ENCODE measurements at regions not wholly inside any gene's neighbourhood (a gene's known extent, or its start where the extent isn't known, plus 50 kb on each side); places are given as distances from the start of the nearest gene placed in this dataset.
"Not testable (repeated sequence)": the region's sequence is repeated elsewhere in the genome, so short reads cannot be mapped to it uniquely, and the experiment has no call there.

DNA sequence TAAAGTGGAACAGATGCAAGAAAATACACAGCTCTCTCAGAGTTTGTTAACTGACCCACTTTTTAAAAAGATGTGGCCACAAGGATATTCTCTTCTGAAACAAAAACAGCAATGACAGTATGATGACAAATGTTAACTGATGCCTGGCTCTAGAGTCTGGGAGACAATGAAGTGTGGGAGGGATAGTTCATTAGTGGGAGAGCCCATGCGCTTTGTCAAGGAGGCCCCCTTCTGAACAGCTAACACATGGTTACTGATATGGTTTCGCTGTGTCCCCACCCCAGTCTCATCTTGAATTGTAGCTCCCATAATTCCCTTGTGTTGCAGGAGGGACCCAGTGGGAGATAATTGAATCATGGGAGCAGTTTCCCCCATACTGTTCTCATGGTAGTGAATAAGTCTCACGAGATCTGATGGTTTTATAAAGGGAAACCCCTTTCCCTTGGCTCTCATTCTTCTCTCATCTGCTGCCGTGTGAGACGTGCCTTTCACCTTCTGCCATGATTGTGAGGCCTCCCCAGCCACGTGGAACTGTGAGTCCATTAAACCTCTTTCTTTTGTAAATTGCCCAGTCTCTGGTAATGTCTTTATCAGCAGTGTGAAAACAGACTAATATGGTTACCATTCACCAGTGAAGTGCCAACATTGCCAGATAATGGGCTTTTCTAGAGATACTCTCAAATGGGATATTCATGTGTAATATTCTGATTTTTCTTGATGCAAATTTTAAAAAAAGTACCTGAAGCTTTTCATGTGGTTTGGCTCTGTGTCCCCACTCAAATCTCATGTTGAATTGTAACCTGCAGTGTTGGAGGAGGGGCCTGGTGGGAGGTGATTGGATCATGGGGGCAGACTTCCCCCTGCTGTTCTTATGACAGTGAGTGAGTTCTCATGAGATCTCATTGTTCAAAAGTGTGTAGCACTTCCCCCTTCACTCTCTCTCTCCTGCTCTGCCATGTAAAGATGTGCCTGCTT is 435.8 kb downstream of the SHISA9 start:
- in situ Hi-C loops (cut with MboI; ENCODE audit: low sequenced_read_pairs), result not testable (repeated sequence)

DNA sequence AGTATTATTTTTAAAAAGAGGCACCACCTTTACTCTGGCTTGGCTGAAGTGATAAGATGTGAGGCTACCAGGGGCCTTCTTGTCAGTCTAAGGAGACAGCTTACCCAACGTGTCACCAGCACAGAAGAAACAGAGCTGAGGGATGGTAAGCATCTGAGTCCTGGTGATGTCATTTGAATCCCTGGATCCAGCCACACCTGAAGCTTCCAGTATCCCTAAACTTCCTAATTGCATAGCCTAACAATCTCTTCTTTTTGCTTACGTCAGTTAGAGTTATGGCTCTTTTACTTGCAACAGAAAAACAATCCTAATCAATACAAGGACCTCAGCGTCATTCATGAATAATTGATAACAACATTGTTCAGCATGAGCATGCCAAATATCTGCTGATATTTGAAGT is 436.6 kb downstream of the SHISA9 start:
- in situ Hi-C loops (cut with MboI; ENCODE audit: low sequenced_read_pairs), result no loop called here

DNA sequence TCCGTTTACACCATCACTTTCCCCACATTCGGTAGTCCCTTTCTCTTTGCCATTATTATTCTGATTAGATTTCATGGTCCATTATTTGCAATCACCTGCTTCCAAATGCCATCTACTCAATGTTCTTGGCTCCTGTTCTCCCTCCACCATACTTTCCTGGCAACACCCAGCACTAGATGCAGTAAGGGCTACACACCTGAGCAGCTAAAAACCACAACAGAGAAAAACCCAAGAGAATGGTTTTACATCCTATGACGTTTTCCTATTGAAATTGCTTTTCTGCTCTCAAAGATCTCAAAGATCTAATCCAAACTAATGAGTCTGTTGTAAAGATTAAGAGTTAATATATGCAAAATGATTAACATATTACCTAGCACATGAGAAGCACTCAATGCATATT is 441.3 kb downstream of the SHISA9 start:
- in situ Hi-C loops (cut with MboI; ENCODE audit: low sequenced_read_pairs), result no loop called here

DNA sequence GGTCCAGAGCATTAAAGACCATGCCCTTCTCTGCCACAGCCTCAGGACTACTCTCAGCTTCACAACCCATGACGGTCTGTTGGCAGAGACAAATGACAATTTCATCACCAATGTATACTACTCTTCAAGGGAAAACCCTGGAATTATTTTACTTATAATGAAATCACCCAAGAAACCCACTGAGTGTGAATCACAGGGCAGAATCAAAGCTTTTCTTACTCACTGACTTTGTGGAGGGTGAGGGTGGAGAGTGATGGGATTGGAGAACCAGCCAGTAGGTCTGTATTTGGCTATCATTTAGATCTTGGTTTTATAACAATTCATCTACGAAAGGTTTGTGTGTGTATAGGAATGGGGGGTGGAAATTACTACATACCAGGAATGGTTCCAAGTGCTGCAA is 442.6 kb downstream of the SHISA9 start:
- in situ Hi-C loops (cut with MboI; ENCODE audit: low sequenced_read_pairs), result no loop called here

DNA sequence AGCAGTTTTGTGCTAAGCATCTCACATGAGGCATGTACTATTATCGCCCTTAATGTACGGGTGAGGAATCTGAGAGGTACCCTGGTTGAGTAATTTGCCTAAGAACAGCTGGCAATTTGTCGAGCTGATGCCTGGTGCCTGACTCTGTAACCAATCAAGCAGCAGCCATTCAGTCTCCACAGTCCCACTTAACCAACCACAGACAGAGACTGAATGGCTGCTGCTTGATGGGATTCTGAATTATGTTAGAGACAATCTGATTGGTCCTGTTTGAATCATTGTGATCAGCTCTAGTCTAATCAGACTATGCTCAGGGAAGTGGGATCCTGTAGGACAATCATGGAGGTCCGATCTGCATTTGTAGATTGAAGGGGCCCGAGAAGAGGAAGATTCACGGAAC is 447.0 kb downstream of the SHISA9 start:
- in situ Hi-C loops (cut with MboI; ENCODE audit: low sequenced_read_pairs), result no loop called here

DNA sequence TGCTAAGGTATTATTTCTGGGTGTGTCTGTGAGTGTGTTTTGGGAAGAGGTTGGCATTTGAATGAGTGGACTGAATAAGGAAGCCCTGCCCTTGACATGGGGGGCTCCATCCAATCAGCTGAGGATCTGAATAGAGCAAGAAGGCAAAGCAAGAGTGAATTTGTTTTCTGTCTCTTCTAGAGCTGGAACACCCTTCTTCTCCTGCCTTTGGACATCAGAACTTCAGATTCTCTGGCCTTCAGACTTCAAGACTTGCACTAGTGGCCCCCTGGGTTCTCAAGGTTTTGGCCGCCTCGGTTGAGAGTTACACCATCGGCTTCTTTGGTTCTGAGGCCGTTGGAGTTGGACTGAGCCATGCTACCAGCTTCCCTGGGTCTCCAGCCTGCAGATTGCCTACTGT is 448.6 kb downstream of the SHISA9 start:
- in situ Hi-C loops (cut with MboI; ENCODE audit: low sequenced_read_pairs), result no loop called here

DNA sequence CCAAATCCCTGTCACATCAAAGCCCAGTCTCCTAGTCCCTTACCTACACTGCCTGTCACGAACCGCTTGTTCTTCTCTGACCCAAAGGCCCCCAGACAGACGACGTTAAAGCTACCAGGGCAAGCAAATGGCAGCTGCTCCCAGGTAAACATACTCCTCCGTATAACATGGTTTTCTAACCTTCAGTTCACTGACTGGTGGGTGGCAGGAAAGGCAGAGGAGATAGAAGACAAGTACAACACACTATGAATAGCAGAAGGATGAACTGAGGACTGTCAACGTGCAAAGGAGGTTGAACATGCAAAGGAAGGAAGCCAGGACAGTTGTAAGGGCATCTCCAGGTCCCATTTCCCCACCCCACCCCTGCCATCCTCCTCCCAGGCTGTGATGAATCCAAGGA is 449.8 kb downstream of the SHISA9 start:
- in situ Hi-C loops (cut with MboI; ENCODE audit: low sequenced_read_pairs), result no loop called here

DNA sequence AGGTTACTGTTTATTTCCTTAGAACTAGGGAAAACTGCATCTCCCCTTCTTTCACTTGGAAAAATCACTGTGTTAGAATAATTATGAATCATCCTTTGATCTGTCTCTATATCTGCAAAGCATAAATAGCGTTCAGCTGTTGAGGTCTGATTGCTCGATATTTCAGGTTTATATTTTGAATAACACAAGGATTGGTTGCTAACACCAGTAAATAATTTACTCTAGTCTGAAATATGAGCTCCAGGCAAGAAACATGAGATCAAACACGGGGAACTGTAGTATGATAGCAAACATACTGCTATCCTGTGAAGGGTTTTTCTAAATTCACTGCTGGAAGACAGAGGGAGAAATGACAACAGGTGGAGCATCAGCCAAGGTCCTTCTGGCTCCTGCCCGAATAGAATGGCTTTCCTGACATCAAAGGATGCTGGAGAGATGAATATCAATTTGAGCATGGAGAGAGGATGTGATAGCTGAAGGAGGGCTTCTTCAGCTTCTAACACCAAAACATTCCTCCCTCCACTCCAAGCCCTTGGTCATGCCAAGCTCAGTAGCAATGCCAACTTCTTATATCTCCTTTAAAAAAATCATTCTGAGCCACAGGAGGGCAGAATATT is 450.3 kb downstream of the SHISA9 start:
- in situ Hi-C loops (cut with MboI; ENCODE audit: low sequenced_read_pairs), result no loop called here

DNA sequence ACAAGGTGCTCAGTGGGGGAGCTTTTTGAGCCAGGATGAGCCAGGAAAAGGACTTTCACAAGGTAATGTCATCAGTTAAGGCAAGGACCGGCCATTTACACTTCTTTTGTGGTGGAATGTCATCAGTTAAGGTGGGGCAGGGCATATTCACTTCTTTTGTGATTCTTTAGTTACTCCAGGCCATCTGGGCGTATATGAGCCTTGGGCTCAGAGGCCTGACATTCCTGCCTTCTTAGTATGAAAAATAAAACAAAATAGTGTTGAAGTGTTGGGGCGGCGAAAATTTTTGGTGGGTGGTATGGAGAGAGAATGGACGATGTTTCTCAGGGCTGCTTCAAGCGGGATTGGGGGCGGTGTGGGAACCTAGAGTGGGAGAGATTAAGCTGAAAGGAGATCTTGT is 451.4 kb downstream of the SHISA9 start:
- in situ Hi-C loops (cut with MboI; ENCODE audit: low sequenced_read_pairs), result not testable (repeated sequence)

DNA sequence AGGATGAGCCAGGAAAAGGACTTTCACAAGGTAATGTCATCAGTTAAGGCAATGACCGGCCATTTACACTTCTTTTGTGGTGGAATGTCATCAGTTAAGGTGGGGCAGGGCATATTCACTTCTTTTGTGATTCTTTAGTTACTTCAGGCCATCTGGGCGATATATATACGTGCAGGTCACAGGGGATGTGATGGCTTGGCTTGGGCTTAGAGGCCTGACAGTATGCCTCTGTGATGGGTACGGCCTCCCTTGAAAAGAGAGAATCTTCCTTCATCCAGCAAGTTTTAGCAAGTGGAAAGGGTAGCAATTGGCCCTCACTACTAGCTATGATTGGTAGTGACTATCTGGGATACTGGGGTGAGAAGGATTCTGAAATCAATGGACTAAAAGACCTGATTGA is 456.4 kb downstream of the SHISA9 start:
- in situ Hi-C loops (cut with MboI; ENCODE audit: low sequenced_read_pairs), result not testable (repeated sequence)

DNA sequence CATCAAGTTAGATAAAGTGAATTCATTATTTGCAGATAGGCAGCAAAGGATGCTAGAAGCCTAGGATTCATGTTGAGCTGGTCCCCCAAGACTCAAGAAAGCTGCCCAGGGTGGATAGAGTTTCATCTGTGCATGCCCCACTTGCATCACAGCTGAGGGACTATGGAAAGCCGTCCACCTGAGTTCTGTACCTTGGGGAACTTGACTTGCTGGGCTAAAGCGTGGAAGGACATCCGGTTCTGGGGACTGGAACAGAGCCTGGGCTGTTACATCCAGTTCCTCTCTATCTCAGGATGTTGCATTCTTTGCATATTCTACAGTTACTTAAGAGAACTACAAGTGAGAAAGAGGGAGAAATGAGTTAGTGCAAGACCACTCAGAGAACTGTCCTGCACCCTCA is 458.4 kb downstream of the SHISA9 start:
- in situ Hi-C loops (cut with MboI; ENCODE audit: low sequenced_read_pairs), result no loop called here

DNA sequence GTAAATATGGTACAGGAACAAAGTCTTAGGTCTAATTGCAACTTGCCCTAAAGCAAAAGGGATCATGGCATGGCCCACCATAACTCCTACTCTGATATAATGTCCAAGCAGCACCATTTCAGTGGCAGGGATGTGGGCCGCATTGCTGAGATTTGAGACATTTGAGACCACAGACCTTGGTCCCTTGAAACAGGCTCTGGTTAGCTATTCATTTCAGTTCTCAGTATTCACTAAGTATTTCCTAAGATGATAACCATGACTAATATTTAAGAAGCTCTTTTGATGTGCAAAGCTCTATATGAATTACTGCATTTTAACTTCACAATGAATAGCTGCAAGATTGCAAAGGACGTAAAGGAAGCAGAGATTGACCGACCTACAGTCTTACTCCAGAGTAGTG is 471.0 kb downstream of the SHISA9 start:
- in situ Hi-C loops (cut with MboI; ENCODE audit: low sequenced_read_pairs), result no loop called here

DNA sequence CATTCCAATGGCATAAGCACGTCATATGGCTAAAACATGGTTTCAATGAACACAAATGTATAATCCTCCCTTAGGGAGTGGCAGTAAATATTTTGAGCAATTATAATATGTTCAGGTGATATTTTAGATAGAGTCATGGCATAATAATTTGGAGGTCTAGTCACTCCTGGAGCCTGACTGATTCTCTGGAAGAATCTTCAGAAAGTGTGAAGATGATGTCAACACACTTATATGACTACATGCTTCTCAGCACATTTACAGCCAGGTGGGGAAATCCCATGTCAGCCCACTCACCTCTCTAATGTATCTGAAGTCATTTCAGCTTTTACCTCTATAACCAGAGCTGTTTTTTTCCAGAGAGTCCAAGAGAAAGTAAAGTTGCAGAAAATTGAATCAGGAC is 474.8 kb downstream of the SHISA9 start:
- in situ Hi-C loops (cut with MboI; ENCODE audit: low sequenced_read_pairs), result no loop called here

DNA sequence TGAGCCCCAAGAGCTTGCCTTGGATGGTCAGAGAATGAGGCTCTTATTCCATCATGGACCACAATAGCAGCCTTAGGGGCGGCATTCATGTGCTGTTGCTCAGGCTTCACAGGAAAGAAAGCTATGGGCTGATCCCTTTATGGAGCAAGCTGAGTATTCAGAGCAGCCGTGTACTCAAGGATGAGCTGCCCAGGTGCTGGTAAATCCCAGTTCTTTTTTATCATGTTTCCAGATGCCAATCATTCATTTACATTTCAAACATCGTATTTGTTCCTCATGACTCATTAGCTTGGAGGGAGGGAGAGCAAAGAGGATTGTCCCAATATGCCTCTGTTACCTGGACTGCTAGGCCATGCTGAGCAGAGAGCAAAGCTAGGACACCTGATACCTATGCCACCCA is 475.7 kb downstream of the SHISA9 start:
- in situ Hi-C loops (cut with MboI; ENCODE audit: low sequenced_read_pairs), result no loop called here

DNA sequence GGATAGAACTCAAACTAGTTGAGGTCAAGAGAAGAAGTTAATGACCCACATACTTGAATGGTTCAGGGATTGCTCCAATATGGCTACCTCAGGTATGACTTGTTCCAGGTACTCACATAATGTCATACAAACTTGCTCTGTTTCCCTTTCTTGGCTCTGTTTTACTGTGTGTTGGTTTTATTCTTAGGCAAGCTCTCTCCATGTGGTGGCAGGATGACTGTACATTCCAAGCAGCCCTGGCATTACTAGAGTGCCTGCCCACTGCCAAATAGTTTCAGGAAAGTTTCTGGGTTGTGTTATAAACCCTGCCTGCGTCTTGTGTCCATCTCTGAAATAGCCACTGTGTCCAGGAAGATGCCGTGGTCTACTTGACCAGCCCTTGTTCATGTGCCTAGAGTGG is 476.8 kb downstream of the SHISA9 start:
- in situ Hi-C loops (cut with MboI; ENCODE audit: low sequenced_read_pairs), result no loop called here

DNA sequence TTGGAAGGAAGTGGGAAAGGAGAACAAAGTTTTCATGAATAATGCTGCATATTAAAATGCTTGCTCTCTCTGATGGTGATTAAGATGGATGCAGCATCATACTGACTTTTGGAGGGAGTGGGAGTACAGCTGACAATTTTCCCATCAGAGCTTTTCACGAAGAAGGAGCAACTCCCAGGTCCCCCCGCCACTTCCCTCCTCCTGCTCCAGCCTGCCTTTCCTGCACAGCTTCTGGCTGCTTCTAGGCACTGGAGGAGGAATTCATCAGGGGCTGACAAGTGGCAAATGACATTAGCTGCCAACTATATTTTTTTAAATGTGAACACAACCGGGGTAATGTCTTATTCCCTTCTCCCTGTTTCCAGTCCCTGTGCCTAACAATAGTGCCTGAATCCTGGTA is 477.9 kb downstream of the SHISA9 start:
- in situ Hi-C loops (cut with MboI; ENCODE audit: low sequenced_read_pairs), result no loop called here

DNA sequence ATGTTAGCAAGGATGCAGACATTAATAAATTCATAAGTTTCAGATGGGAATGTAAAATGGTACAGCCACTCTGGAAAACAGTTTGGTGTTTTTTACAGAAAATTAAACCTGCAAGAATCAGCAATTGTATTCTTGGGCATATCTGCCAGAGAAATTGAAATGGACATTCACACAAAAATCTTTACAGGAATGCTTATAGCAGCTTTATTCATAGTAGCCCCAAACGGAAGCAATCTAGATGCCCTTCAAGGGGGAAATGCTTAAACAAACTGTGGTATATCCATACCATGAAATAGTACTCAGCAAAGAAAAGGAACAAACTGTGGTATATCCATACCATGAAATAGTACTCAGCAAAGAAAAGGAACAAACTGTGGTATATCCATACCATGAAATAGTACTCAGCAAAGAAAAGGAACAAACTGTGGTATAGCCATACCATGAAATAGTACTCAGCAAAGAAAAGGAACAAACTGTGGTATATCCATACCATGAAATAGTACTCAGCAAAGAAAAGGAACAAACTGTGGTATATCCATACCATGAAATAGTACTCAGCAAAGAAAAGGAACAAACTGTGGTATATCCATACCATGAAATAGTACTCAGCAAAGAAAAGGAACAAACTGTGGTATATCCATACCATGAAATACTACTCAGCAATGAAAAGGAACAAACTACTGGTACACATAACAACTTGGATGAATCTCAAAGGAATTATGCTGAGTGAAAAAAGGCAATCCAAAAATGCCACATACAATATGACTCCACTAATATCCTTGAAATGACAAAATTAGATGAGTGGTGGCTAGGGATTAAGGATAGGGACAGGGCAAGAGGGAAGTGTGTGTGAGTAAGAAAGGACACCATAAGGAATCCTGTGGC is 484.0 kb downstream of the SHISA9 start:
- in situ Hi-C loops (cut with MboI; ENCODE audit: low sequenced_read_pairs), result not testable (repeated sequence)

DNA sequence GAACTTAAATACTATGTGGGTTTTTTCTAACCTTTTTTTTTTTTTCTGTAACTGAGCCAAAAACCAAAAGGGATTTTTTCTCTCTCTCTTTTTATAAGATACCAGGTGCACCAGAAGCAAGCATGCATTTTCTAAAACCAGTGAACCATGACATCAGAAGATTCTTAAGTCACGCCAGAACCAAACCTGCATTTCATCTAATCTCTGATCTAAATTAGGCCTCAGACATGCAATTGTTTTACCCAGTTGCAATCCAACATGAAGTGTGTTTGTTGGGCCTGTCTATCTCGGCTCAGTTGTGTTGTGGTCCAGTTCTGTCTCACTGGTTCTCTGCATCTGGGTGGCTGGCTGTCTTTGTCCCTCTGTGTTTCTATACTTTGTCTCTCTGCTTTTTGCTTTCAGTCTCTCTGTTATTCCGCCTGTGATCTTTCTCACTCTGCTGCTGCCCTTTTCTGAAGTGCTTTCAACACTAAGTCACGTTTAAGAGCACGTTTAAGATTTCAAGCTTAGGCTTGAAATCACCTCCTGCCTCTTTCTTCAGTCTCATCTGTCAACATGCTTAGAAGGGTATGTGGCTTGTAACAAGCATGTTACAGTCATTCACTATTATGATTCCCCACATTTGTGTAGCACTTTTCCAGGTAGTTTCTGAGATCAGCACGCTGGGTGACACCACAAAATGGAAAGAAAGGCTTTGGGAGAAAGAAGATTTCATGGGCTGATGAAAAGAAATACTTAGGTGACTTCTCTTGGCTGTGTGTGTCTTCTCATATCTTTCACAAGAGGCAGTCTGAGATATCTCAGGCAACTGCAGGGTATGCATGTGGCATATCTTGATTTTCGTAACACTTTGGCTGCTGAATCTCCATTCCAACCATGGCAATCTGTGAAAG is 488.9 kb downstream of the SHISA9 start:
- in situ Hi-C loops (cut with MboI; ENCODE audit: low sequenced_read_pairs), result no loop called here

DNA sequence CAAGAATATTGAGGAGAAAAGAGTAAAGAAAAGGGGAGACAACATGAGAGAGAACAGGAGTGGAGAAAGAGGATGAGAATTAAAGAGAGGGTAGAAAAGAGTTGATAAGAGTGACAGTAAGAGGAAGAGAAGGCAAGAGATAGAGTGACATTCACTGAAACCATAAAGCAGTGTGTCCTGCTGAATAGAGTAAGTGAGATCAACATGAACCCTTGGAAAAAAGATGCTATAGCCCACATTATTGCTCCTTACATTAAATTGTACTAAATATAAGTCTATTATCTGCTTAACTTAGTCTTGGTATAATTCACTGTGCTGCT is 489.5 kb downstream of the SHISA9 start:
- in situ Hi-C loops (cut with MboI; ENCODE audit: low sequenced_read_pairs), result no loop called here

DNA sequence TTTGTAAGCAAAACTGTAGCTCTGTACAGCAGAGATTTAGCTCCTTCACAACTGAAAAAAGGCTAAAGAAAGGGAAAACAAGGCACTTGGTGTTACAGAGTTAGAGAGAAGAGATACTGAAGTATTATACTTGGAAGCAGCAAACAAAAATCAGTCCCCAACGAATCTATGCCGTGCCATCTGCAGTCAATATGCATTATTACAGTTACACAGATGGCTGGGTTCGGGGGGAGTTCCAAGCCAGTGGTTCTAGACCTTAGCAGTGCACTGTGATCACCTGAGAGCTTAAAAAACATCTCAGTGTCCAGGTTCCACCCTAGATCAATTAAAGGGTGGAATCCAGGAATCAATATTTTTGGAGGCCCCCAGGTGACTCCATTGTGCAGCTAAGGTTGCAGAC is 489.9 kb downstream of the SHISA9 start:
- in situ Hi-C loops (cut with MboI; ENCODE audit: low sequenced_read_pairs), result no loop called here

DNA sequence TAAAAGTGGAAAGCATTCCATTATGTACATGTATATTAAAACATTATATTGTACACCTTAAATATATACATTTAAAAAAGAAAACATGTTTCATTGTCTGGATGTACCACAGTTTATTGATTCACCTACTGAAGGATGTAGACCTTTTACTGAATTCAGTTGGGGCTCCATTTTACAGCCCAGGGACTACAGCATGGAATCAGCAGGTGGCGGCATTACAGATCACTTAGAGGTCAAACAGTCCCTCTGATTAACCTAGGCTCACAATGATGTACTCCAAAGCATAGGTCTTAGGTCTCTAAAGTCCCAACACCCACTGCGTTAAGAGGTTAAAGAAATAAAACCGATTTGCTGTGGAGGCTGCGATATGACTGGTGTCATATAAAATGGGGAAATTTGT is 490.9 kb downstream of the SHISA9 start:
- in situ Hi-C loops (cut with MboI; ENCODE audit: low sequenced_read_pairs), result no loop called here
